ENCODE measurements at regions not wholly inside any gene's neighbourhood (a gene's known extent, or its start where the extent isn't known, plus 50 kb on each side); places are given as distances from the start of the nearest gene placed in this dataset.
A peak's percentile ranks its signal among the peaks of the same experiment; 100 is the strongest.

DNA sequence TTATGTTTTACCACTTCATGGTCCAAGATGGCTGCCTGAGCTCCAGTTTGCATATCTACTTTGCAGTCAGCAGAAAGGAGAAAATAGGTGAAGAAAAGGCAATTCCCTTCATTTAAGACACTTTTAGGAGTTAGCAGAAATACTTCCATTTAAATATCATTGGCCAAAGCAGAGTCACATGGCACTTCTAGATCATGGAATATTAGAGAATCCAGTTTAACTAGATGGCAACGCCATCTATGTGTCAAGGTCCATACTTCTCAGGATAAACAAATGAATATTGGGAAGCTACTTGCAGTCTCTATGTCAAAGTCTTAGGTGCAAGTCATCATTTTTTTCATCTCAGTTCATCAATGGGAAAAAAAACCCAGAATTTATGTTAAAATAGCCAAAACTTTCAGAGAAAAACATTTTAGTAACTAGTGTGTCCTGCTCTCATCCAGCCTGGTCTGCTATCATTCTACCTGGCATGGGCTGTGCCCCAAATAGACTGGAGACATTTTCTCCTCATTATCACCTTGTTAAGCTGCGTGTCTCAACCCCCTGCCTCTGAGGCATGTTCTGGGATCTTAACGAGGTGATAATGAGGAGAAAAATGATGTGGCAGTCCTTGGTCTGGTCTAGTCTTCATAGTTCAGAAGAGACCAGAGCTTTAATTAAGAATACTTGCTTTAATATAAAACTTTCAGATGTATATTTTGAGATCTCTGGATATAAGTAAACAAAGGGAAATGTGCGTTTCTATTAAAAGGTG lies 227.3 kb downstream of the TBX18 start:
- H2BK5ac ChIP-seq (ENCODE audit: low read depth, low read length) = no peak overlapping the region
- no peak overlapping the region for H3K4ac ChIP-seq (replicated peaks; ENCODE audit: insufficient read length, low read depth, low read length)
- H4K20me1 ChIP-seq (replicated peaks in 1 of 2; ENCODE audit: control insufficient read depth in 1 of 2, insufficient read depth in 2 of 2, low read length in 2 of 2) = no peaks in the 10 kb centered on the region
- no peaks in the 10 kb centered on the region for H3K4me1 ChIP-seq (replicated peaks in 1 of 4; ENCODE audit: control insufficient read depth in 3 of 4, insufficient read depth in 4 of 4, low read length in 3 of 4)
- H3K56ac ChIP-seq (replicated peaks; ENCODE audit: insufficient read length, low read depth, low read length) = no peak overlapping the region
- CTCF ChIA-PET (ENCODE audit: partially characterized antibody) = interaction anchor here (0.8 kb wide), 1 partner anchor 115 kb away, joined by 3 read pairs; no protein-coding TSS in a partner anchor
- POLR2A ChIA-PET (ENCODE audit: partially characterized antibody) = interaction anchor here (0.8 kb wide), 1 partner anchor 21 kb away, joined by 3 read pairs; no protein-coding TSS in a partner anchor
- H4K5ac ChIP-seq (ENCODE audit: insufficient read length, low read depth, low read length) = no peak overlapping the region
- no peak for DNase-seq (ENCODE audit: low read depth in 1 of 2, low spot score in 2 of 2)
- no peak overlapping the region for H3K4me2 ChIP-seq (ENCODE audit: insufficient read depth in 1 of 2, low read depth in 2 of 2, low read length in 2 of 2)
- no peak overlapping the region for H3K14ac ChIP-seq (ENCODE audit: insufficient read length)
- H3K4me3 ChIP-seq (ENCODE audit: extremely low read depth in 1 of 4, insufficient read depth in 2 of 4, low read depth in 3 of 4, low read length in 4 of 4) = no peak overlapping the region
- H3K18ac ChIP-seq (ENCODE audit: extremely low read depth, low read length) = no peak overlapping the region
- WGBS, 2 experiments (ENCODE audit: extremely low coverage in 1 of 2, insufficient coverage in 1 of 2, insufficient read length in 1 of 2, insufficient replicate concordance in 2 of 2, low coverage in 1 of 2, low lambda C conversion rate in 2 of 2, missing lambda C conversion rate in 1 of 2) = 92% methylated on average over 4 of the region's 4 CpGs; no CpG with 5 or more reads in 1 of the 2 experiments
- no peak overlapping the region for H3K9ac ChIP-seq (replicated peaks in 1 of 4; ENCODE audit: extremely low read depth in 1 of 4, low read depth in 3 of 4, low read length in 3 of 4)
- no peak overlapping the region for H2AK5ac ChIP-seq (ENCODE audit: low read depth, low read length)
- no peak overlapping the region for H3K23ac ChIP-seq (ENCODE audit: insufficient read length)
- H3K79me1 ChIP-seq (ENCODE audit: low read depth, low read length) = no peaks in the 10 kb centered on the region
- H4K91ac ChIP-seq (replicated peaks; ENCODE audit: insufficient read length, low read length) = no peak overlapping the region
- no peak for FAIRE-seq
- no peak overlapping the region for H2BK120ac ChIP-seq (replicated peaks; ENCODE audit: low read depth, low read length)
- no peak overlapping the region for H4K8ac ChIP-seq (ENCODE audit: extremely low read depth, insufficient read depth, low read length)
- H3K23me2 ChIP-seq (ENCODE audit: low read depth, low read length) = no peaks in the 10 kb centered on the region
- H3K27me3 ChIP-seq (replicated peaks in 1 of 4; ENCODE audit: control insufficient read depth in 3 of 4, extremely low read depth in 1 of 4, insufficient read depth in 3 of 4, low read length in 3 of 4) = no peaks in the 10 kb centered on the region
- no peak overlapping the region for H2BK15ac ChIP-seq (ENCODE audit: low read length)
- TF ChIP-seq BACH1 (IDR thresholded peaks at IDR 0.05; ENCODE audit: low read length) (no peak), BCL11A (IDR thresholded peaks at IDR 0.05; ENCODE audit: low read depth in 2 of 2, low read length in 2 of 2) (no peak), NRF1 (IDR thresholded peaks at IDR 0.05; ENCODE audit: low read depth, low read length) (no peak), JUN (IDR thresholded peaks at IDR 0.05; ENCODE audit: low read depth, low read length) (no peak), POLR2AphosphoS5 (IDR thresholded peaks at IDR 0.05; ENCODE audit: low read depth, low read length) (no peak), NANOG (IDR thresholded peaks at IDR 0.05; ENCODE audit: insufficient read depth, low read depth, low read length, poor library complexity, severe bottlenecking) (no peak), EZH2 (IDR thresholded peaks at IDR 0.05; ENCODE audit: low read depth, low read length, severe bottlenecking) (no peak), SIX5 (IDR thresholded peaks at IDR 0.05; ENCODE audit: low read depth, low read length) (no peak), CHD2 (IDR thresholded peaks at IDR 0.05; ENCODE audit: low read length) (no peak)
- TF ChIP-seq, protein P1, sequence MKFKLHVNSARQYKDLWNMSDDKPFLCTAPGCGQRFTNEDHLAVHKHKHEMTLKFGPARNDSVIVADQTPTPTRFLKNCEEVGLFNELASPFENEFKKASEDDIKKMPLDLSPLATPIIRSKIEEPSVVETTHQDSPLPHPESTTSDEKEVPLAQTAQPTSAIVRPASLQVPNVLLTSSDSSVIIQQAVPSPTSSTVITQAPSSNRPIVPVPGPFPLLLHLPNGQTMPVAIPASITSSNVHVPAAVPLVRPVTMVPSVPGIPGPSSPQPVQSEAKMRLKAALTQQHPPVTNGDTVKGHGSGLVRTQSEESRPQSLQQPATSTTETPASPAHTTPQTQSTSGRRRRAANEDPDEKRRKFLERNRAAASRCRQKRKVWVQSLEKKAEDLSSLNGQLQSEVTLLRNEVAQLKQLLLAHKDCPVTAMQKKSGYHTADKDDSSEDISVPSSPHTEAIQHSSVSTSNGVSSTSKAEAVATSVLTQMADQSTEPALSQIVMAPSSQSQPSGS (IDR thresholded peaks at IDR 0.05; ENCODE audit: low read length) = no peak
- H3K9me3 ChIP-seq (ENCODE audit: insufficient read depth in 2 of 2, low read depth in 1 of 2, low read length in 1 of 2) = no peaks in the 10 kb centered on the region
- no peak overlapping the region for H2BK20ac ChIP-seq (ENCODE audit: low read length)
- no peak overlapping the region for H2BK12ac ChIP-seq (ENCODE audit: low read depth, low read length)
- no peaks in the 10 kb centered on the region for H3K79me2 ChIP-seq (ENCODE audit: control insufficient read depth in 1 of 2, insufficient read depth in 2 of 2, low read length in 2 of 2)
- H3K27ac ChIP-seq (ENCODE audit: low read depth, low read length) = no peak overlapping the region
- no peaks in the 10 kb centered on the region for H3K36me3 ChIP-seq (ENCODE audit: control insufficient read depth in 2 of 4, insufficient read depth in 4 of 4, low read length in 3 of 4)
- H2AFZ ChIP-seq (ENCODE audit: low read length) = peak overlapping the region; percentile 4; the same call in 1 of the 2 replicates

Data from H1 (cell line).